ENCODE measurements at regions not wholly inside any gene's neighbourhood (a gene's known extent, or its start where the extent isn't known, plus 50 kb on each side); places are given as distances from the start of the nearest gene placed in this dataset.
"Not testable (repeated sequence)": the region's sequence is repeated elsewhere in the genome, so short reads cannot be mapped to it uniquely, and the experiment has no call there.

GRCh38 chr10:8173243-8173865, 118.9 kb downstream of the GATA3 start:
- 0 out of 2 replicates have a peak, but pooled peaks cover 2% of the 10 kb centered on the region for H3K4me1 ChIP-seq (ENCODE audit: control insufficient read depth, insufficient read depth, low read length)
- WGBS (ENCODE audit: insufficient coverage, insufficient read length) = no CpG with 5 or more reads among the region's 4 CpGs
- no peaks in the 10 kb centered on the region for H3K9me3 ChIP-seq (ENCODE audit: control insufficient read depth, insufficient read depth, low read length)
- DNase-seq (ENCODE audit: low read depth, low spot score) = no peak
- H3K36me3 ChIP-seq (ENCODE audit: control insufficient read depth, insufficient read depth, low read length) = no peaks in the 10 kb centered on the region
- no peaks in the 10 kb centered on the region for H3K27me3 ChIP-seq (ENCODE audit: control insufficient read depth, insufficient read depth, low read length)
- no peak overlapping the region for H3K4me3 ChIP-seq (ENCODE audit: low read length)
- H3K27ac ChIP-seq (ENCODE audit: low read length) = no peak overlapping the region

- Histone ChIP-seq H3K4me3 (ENCODE audit: low read length) (no peak overlapping the region), H3K4me1 (ENCODE audit: control insufficient read depth, insufficient read depth, low read length) (0 out of 2 replicates have a peak, but pooled peaks cover 2% of the 10 kb centered on the region), H3K9me3 (ENCODE audit: control insufficient read depth, insufficient read depth, low read length) (no peaks in the 10 kb centered on the region), H3K27me3 (ENCODE audit: control insufficient read depth, insufficient read depth, low read length) (no peaks in the 10 kb centered on the region), H3K36me3 (ENCODE audit: control insufficient read depth, insufficient read depth, low read length) (no peaks in the 10 kb centered on the region), H3K27ac (ENCODE audit: low read length) (no peak overlapping the region)
- no peak for DNase-seq (ENCODE audit: low read depth, low spot score)
- no CpG with 5 or more reads among the region's 3 CpGs for WGBS (ENCODE audit: insufficient coverage, insufficient read length)
These were observed 119.4 kb downstream of the GATA3 start for GRCh38 chr10:8173866-8174243.

GRCh38 chr10:8174762-8175161, 120.3 kb downstream of the GATA3 start:
- Histone ChIP-seq H3K36me3 (ENCODE audit: control insufficient read depth, insufficient read depth, low read length) (no peaks in the 10 kb centered on the region), H3K27ac (ENCODE audit: low read length) (no peak overlapping the region), H3K9me3 (ENCODE audit: control insufficient read depth, insufficient read depth, low read length) (no peaks in the 10 kb centered on the region), H3K27me3 (ENCODE audit: control insufficient read depth, insufficient read depth, low read length) (no peaks in the 10 kb centered on the region), H3K4me3 (ENCODE audit: low read length) (no peak overlapping the region), H3K4me1 (ENCODE audit: control insufficient read depth, insufficient read depth, low read length) (0 out of 2 replicates have a peak, but pooled peaks cover 2% of the 10 kb centered on the region)
- no CpG with 5 or more reads among the region's 8 CpGs for WGBS (ENCODE audit: insufficient coverage, insufficient read length)
- DNase-seq (ENCODE audit: low read depth, low spot score) = peak; percentile 33

GRCh38 chr10:8177526-8177925, 123.0 kb downstream of the GATA3 start:
- H3K36me3 ChIP-seq (ENCODE audit: control insufficient read depth, insufficient read depth, low read length); H3K4me3 ChIP-seq (ENCODE audit: low read length); DNase-seq (ENCODE audit: low read depth, low spot score); H3K4me1 ChIP-seq (ENCODE audit: control insufficient read depth, insufficient read depth, low read length); H3K27ac ChIP-seq (ENCODE audit: low read length); H3K9me3 ChIP-seq (ENCODE audit: control insufficient read depth, insufficient read depth, low read length); H3K27me3 ChIP-seq (ENCODE audit: control insufficient read depth, insufficient read depth, low read length): not testable (repeated sequence)
- WGBS (ENCODE audit: insufficient coverage, insufficient read length) = no CpG with 5 or more reads among the region's 3 CpGs

GRCh38 chr10:8179773-8180172, 125.3 kb downstream of the GATA3 start:
- H3K27me3 ChIP-seq (ENCODE audit: control insufficient read depth, insufficient read depth, low read length); H3K4me3 ChIP-seq (ENCODE audit: low read length); DNase-seq (ENCODE audit: low read depth, low spot score); H3K4me1 ChIP-seq (ENCODE audit: control insufficient read depth, insufficient read depth, low read length); H3K9me3 ChIP-seq (ENCODE audit: control insufficient read depth, insufficient read depth, low read length); H3K36me3 ChIP-seq (ENCODE audit: control insufficient read depth, insufficient read depth, low read length); H3K27ac ChIP-seq (ENCODE audit: low read length): not testable (repeated sequence)
- WGBS (ENCODE audit: insufficient coverage, insufficient read length) = no CpG with 5 or more reads among the region's 1 CpG

- H3K4me1 ChIP-seq (ENCODE audit: control insufficient read depth, insufficient read depth, low read length) = no peaks in the 10 kb centered on the region
- no peak overlapping the region for H3K4me3 ChIP-seq (ENCODE audit: low read length)
- H3K9me3 ChIP-seq (ENCODE audit: control insufficient read depth, insufficient read depth, low read length) = no peaks in the 10 kb centered on the region
- no peak overlapping the region for H3K27ac ChIP-seq (ENCODE audit: low read length)
- no CpG with 5 or more reads among the region's 9 CpGs for WGBS (ENCODE audit: insufficient coverage, insufficient read length)
- no peaks in the 10 kb centered on the region for H3K36me3 ChIP-seq (ENCODE audit: control insufficient read depth, insufficient read depth, low read length)
- no peak for DNase-seq (ENCODE audit: low read depth, low spot score)
- H3K27me3 ChIP-seq (ENCODE audit: control insufficient read depth, insufficient read depth, low read length) = no peaks in the 10 kb centered on the region
These were observed 126.0 kb downstream of the GATA3 start for GRCh38 chr10:8180360-8181109.

GRCh38 chr10:8181496-8182157, 127.1 kb downstream of the GATA3 start:
- Histone ChIP-seq H3K27ac (ENCODE audit: low read length) (no peak overlapping the region), H3K4me3 (ENCODE audit: low read length) (no peak overlapping the region)
- no CpG with 5 or more reads among the region's 11 CpGs for WGBS (ENCODE audit: insufficient coverage, insufficient read length)

GRCh38 chr10:8182806-8183205, 128.3 kb downstream of the GATA3 start:
- no peak for DNase-seq (ENCODE audit: low read depth, low spot score)
- no peaks in the 10 kb centered on the region for H3K27me3 ChIP-seq (ENCODE audit: control insufficient read depth, insufficient read depth, low read length)
- H3K9me3 ChIP-seq (ENCODE audit: control insufficient read depth, insufficient read depth, low read length) = no peaks in the 10 kb centered on the region
- H3K27ac ChIP-seq (ENCODE audit: low read length) = no peak overlapping the region
- H3K4me3 ChIP-seq (ENCODE audit: low read length) = no peak overlapping the region
- WGBS (ENCODE audit: insufficient coverage, insufficient read length) = no CpG with 5 or more reads among the region's 3 CpGs
- no peaks in the 10 kb centered on the region for H3K4me1 ChIP-seq (ENCODE audit: control insufficient read depth, insufficient read depth, low read length)
- H3K36me3 ChIP-seq (ENCODE audit: control insufficient read depth, insufficient read depth, low read length) = no peaks in the 10 kb centered on the region

More at GRCh38 chr10:8181496-8182157, 127.1 kb downstream of the GATA3 start:
- H3K27me3 ChIP-seq (ENCODE audit: control insufficient read depth, insufficient read depth, low read length) = no peaks in the 10 kb centered on the region
- DNase-seq (ENCODE audit: low read depth, low spot score) = no peak
- no peaks in the 10 kb centered on the region for H3K9me3 ChIP-seq (ENCODE audit: control insufficient read depth, insufficient read depth, low read length)
- no peaks in the 10 kb centered on the region for H3K4me1 ChIP-seq (ENCODE audit: control insufficient read depth, insufficient read depth, low read length)
- no peaks in the 10 kb centered on the region for H3K36me3 ChIP-seq (ENCODE audit: control insufficient read depth, insufficient read depth, low read length)

- Histone ChIP-seq H3K27ac (ENCODE audit: low read length) (no peak overlapping the region), H3K4me1 (ENCODE audit: control insufficient read depth, insufficient read depth, low read length) (no peaks in the 10 kb centered on the region), H3K4me3 (ENCODE audit: low read length) (no peak overlapping the region), H3K36me3 (ENCODE audit: control insufficient read depth, insufficient read depth, low read length) (no peaks in the 10 kb centered on the region), H3K27me3 (ENCODE audit: control insufficient read depth, insufficient read depth, low read length) (no peaks in the 10 kb centered on the region), H3K9me3 (ENCODE audit: control insufficient read depth, insufficient read depth, low read length) (no peaks in the 10 kb centered on the region)
- no peak for DNase-seq (ENCODE audit: low read depth, low spot score)
- WGBS (ENCODE audit: insufficient coverage, insufficient read length) = no CpG with 5 or more reads among the region's 5 CpGs
These were observed 128.8 kb downstream of the GATA3 start for GRCh38 chr10:8183241-8183704.

GRCh38 chr10:8187171-8187666, 132.7 kb downstream of the GATA3 start:
- H3K27ac ChIP-seq (ENCODE audit: low read length) = no peak overlapping the region
- no peak for DNase-seq (ENCODE audit: low read depth, low spot score)
- no peaks in the 10 kb centered on the region for H3K9me3 ChIP-seq (ENCODE audit: control insufficient read depth, insufficient read depth, low read length)
- WGBS (ENCODE audit: insufficient coverage, insufficient read length) = no CpG with 5 or more reads among the region's 3 CpGs
- H3K27me3 ChIP-seq (ENCODE audit: control insufficient read depth, insufficient read depth, low read length) = no peaks in the 10 kb centered on the region
- no peak overlapping the region for H3K4me3 ChIP-seq (ENCODE audit: low read length)
- no peaks in the 10 kb centered on the region for H3K36me3 ChIP-seq (ENCODE audit: control insufficient read depth, insufficient read depth, low read length)
- H3K4me1 ChIP-seq (ENCODE audit: control insufficient read depth, insufficient read depth, low read length) = no peaks in the 10 kb centered on the region

Data from iPS DF 6.9 (cell line).